MM.1S (cell line): ENCODE measurements at regions not wholly inside any gene's neighbourhood (a gene's known extent, or its start where the extent isn't known, plus 50 kb on each side); places are given as distances from the start of the nearest gene placed in this dataset.

Experiments used
- DNase-seq: peaks from one replicate; pipeline ENCODE4 v3.0.0-alpha.2; 2015
- H2AFZ ChIP-seq: fragments of 300-600 bp; sonication (generic); 2 replicates; pipeline ENCODE4 v1.6.0; 2016; ENCODE audit warnings: antibody characterized with exemption, low read length
- H3F3A ChIP-seq: fragments of 300-600 bp; sonication (generic); 2 replicates; pipeline ENCODE4 v1.6.1; 2016; ENCODE audit warnings: mild to moderate bottlenecking, antibody characterized with exemption, low read length, moderate library complexity, mixed read lengths; ENCODE audit not compliant: insufficient read depth
- H3K27ac ChIP-seq: fragments of 300-600 bp; sonication (generic); 2 replicates; pipeline ENCODE4 v1.5.1; 2016; ENCODE audit warnings: mild to moderate bottlenecking, low read length
- H3K27me3 ChIP-seq: fragments of 300-600 bp; sonication (generic); replicated peaks from 2 replicates; pipeline ENCODE4 v1.6.0; 2016; ENCODE audit warnings: low read length; ENCODE audit not compliant: insufficient read depth
- H3K36me3 ChIP-seq: fragments of 300-600 bp; sonication (generic); replicated peaks from 2 replicates; pipeline ENCODE4 v1.6.1; 2016; ENCODE audit warnings: mild to moderate bottlenecking, low read length, mixed read lengths; ENCODE audit not compliant: insufficient read depth
- H3K4me1 ChIP-seq: fragments of 300-600 bp; sonication (generic); 2 replicates; pipeline ENCODE4 v1.6.1; 2016; ENCODE audit warnings: low read length, mixed read lengths
- H3K4me2 ChIP-seq: fragments of 300-600 bp; sonication (generic); 2 replicates; pipeline ENCODE4 v1.6.0; 2016; ENCODE audit warnings: low read depth, low read length
- H3K4me3 ChIP-seq: fragments of 300-600 bp; sonication (generic); 2 replicates; pipeline ENCODE4 v1.5.1; 2016; ENCODE audit warnings: low read length, mixed read lengths
- H3K79me2 ChIP-seq: fragments of 300-600 bp; sonication (generic); 2 replicates; pipeline ENCODE4 v1.6.1; 2016; ENCODE audit warnings: mixed run types, low read length, mixed read lengths
- H3K9ac ChIP-seq: fragments of 300-600 bp; sonication (generic); 2 replicates; pipeline ENCODE4 v1.6.1; 2016; ENCODE audit warnings: low read length, mixed read lengths
- H3K9me2 ChIP-seq: fragments of 300-600 bp; sonication (generic); replicated peaks from 2 replicates; pipeline ENCODE4 v1.6.1; 2016; ENCODE audit warnings: mild to moderate bottlenecking, low read length, mixed read lengths; ENCODE audit not compliant: insufficient read depth
- H3K9me3 ChIP-seq: fragments of 300-600 bp; sonication (generic); replicated peaks from 2 replicates; pipeline ENCODE4 v1.6.1; 2016; ENCODE audit warnings: mild to moderate bottlenecking, low read length, mixed read lengths; ENCODE audit not compliant: insufficient read depth
- H4K20me1 ChIP-seq: fragments of 300-600 bp; sonication (generic); 2 replicates; pipeline ENCODE4 v1.6.1; 2016; ENCODE audit warnings: mild to moderate bottlenecking, low read length, moderate library complexity, mixed read lengths; ENCODE audit not compliant: insufficient read depth
- EZH2 ChIP-seq: fragments of 300-600 bp; sonication (generic); optimal IDR thresholded peaks from 2 replicates; pipeline ENCODE3; 2017; ENCODE audit warnings: low read depth, mild to moderate bottlenecking, antibody characterized with exemption, low read length, mixed read lengths
- EZH2phosphoT487 ChIP-seq: fragments of 300-600 bp; sonication (generic); IDR thresholded peaks from 2 replicates; pipeline ENCODE4 v1.6.1; 2018; ENCODE audit warnings: antibody characterized with exemption, low read length
- TF ChIP-seq, protein P1 (sequence below): fragments of 300-600 bp; sonication (generic); IDR thresholded peaks from 2 replicates; pipeline ENCODE4 v1.5.1; 2016; ENCODE audit warnings: antibody characterized with exemption, low read length, mixed read lengths

DNA sequence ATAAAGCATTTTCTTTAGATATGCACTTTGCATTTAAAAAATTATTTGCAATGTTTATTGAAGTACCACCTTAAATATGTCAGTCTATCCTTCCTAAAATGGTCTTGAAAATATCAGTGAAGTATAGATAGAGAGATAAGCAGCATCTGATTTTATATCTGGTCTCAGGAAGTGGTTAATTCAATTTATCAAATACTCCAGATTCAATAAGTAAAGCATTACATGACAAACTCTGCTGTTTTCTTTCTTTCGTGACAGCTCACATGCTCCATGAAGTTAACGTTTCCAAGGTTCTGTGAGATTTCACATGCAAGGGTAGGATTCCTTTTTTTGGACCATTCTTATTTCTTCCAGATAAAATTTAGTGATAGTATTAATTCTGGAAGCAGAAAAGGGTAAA is 775.4 kb upstream of the ROBO1 start:
- no peak for DNase-seq
- Histone ChIP-seq H3K9me3 (no peaks in the 10 kb centered on the region), H3K9ac (no peak overlapping the region)

DNA sequence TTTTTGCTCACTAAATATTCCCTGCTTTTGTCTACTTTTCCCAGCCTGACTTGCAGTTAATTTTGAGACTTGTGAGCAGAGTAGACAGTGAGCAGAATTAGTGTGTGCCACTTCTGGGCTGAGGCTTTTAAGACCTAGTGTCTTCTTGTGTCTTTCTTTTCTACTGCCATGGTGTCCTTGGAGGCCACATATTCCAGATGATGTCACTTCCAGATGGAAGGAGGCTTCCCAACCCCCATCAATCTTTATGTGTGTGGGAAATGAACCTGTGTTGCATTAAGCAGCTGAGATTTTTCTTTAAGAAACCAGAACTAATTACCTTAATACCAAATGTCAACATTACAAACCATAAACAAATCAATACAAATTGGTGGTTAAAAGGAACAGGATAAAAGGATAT is 774.7 kb upstream of the ROBO1 start:
- H3K9ac ChIP-seq = no peak overlapping the region
- no peaks in the 10 kb centered on the region for H3K4me1 ChIP-seq
- TF ChIP-seq, protein P1, sequence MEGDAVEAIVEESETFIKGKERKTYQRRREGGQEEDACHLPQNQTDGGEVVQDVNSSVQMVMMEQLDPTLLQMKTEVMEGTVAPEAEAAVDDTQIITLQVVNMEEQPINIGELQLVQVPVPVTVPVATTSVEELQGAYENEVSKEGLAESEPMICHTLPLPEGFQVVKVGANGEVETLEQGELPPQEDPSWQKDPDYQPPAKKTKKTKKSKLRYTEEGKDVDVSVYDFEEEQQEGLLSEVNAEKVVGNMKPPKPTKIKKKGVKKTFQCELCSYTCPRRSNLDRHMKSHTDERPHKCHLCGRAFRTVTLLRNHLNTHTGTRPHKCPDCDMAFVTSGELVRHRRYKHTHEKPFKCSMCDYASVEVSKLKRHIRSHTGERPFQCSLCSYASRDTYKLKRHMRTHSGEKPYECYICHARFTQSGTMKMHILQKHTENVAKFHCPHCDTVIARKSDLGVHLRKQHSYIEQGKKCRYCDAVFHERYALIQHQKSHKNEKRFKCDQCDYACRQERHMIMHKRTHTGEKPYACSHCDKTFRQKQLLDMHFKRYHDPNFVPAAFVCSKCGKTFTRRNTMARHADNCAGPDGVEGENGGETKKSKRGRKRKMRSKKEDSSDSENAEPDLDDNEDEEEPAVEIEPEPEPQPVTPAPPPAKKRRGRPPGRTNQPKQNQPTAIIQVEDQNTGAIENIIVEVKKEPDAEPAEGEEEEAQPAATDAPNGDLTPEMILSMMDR = no peak
- TF ChIP-seq EZH2phosphoT487 (no peak), EZH2 (no peak)
- no peak overlapping the region for H3K4me2 ChIP-seq
- H3K36me3 ChIP-seq = no peaks in the 10 kb centered on the region
- DNase-seq = no peak
- no peak overlapping the region for H3K4me3 ChIP-seq
- H3K27me3 ChIP-seq = no peaks in the 10 kb centered on the region
- no peak overlapping the region for H2AFZ ChIP-seq
- H3K27ac ChIP-seq = no peak overlapping the region
- no peaks in the 10 kb centered on the region for H4K20me1 ChIP-seq
- H3K9me3 ChIP-seq = no peaks in the 10 kb centered on the region
- no peaks in the 10 kb centered on the region for H3F3A ChIP-seq
- H3K9me2 ChIP-seq = no peaks in the 10 kb centered on the region
- no peaks in the 10 kb centered on the region for H3K79me2 ChIP-seq

More for the DNA sequence above, 775.4 kb upstream of the ROBO1 start:
- no peak for TF ChIP-seq EZH2
- TF ChIP-seq, protein P1 = no peak
- TF ChIP-seq EZH2phosphoT487 = no peak
- H3K79me2 ChIP-seq = no peaks in the 10 kb centered on the region
- H3K4me3 ChIP-seq = no peak overlapping the region
- no peaks in the 10 kb centered on the region for H3K4me1 ChIP-seq
- no peak overlapping the region for H3K4me2 ChIP-seq
- H4K20me1 ChIP-seq = no peaks in the 10 kb centered on the region
- H3F3A ChIP-seq = no peaks in the 10 kb centered on the region
- H3K27me3 ChIP-seq = no peaks in the 10 kb centered on the region
- no peak overlapping the region for H2AFZ ChIP-seq
- H3K9me2 ChIP-seq = no peaks in the 10 kb centered on the region
- no peak overlapping the region for H3K27ac ChIP-seq
- H3K36me3 ChIP-seq = no peaks in the 10 kb centered on the region

DNA sequence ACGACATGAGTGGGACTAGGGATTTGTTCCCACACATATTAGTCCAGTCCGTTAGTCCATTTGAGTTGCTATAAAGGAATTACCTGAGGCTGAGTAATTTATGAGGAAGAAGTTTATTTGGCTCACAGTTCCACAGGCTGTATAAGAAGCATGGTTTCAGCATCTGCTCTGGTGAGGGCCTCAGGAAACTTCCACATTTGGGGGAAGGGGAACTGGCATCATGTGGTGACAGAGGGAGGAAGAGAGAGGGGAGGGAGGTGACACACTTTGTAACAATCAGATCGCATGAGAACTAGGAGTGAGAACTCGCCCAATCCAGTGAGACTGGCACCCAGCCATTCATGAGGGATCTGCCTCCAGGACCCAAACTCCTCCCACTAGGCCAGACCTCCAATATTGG is 769.9 kb upstream of the ROBO1 start:
- Histone ChIP-seq H3K36me3 (no peaks in the 10 kb centered on the region), H3K9ac (no peak overlapping the region), H3K4me1 (no peaks in the 10 kb centered on the region), H4K20me1 (no peaks in the 10 kb centered on the region), H3K27me3 (no peaks in the 10 kb centered on the region), H3K27ac (no peak overlapping the region), H3K79me2 (no peaks in the 10 kb centered on the region), H3K4me2 (no peak overlapping the region), H3K4me3 (no peak overlapping the region), H3K9me3 (no peaks in the 10 kb centered on the region), H3K9me2 (no peaks in the 10 kb centered on the region), H3F3A (no peaks in the 10 kb centered on the region), H2AFZ (no peak overlapping the region)
- DNase-seq = no peak
- TF ChIP-seq EZH2 (no peak), EZH2phosphoT487 (no peak)
- TF ChIP-seq, protein P1 = no peak

DNA sequence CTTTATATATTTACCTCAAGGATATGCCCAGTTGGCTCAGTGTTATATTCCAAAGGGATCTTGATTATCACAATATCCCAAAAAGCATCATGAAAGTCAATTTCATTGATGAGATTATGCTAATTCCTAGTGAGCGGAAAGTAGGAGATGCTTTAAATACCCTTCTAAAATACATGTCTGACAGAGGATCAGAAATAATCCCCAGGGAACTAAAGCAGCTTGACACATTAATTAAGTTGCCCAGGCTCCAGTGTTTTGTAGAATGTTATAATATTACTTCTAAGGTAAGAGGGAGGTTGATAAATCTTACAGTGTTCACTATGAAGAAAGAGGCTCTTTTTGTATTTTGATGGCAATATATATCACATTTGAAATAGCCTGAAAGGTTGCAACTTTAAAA is 767.5 kb upstream of the ROBO1 start:
- no peaks in the 10 kb centered on the region for H4K20me1 ChIP-seq
- no peak overlapping the region for H3K9ac ChIP-seq
- no peak overlapping the region for H3K4me3 ChIP-seq
- no peaks in the 10 kb centered on the region for H3K79me2 ChIP-seq
- no peak for DNase-seq
- H3K27ac ChIP-seq = no peak overlapping the region
- no peaks in the 10 kb centered on the region for H3K9me3 ChIP-seq
- H3K27me3 ChIP-seq = no peaks in the 10 kb centered on the region
- no peak overlapping the region for H3K4me2 ChIP-seq
- no peaks in the 10 kb centered on the region for H3K9me2 ChIP-seq
- TF ChIP-seq, protein P1 = no peak
- TF ChIP-seq EZH2 (no peak), EZH2phosphoT487 (no peak)
- no peaks in the 10 kb centered on the region for H3K4me1 ChIP-seq
- no peaks in the 10 kb centered on the region for H3K36me3 ChIP-seq
- H2AFZ ChIP-seq = no peak overlapping the region
- no peaks in the 10 kb centered on the region for H3F3A ChIP-seq
